ENCODE measurements at regions not wholly inside any gene's neighbourhood (a gene's known extent, or its start where the extent isn't known, plus 50 kb on each side); places are given as distances from the start of the nearest gene placed in this dataset.

GRCh38 chr2:80715433-80715832, 410.9 kb upstream of the LRRTM1 start:
- BruUV-seq (replicated peaks): no TSS peak
- Histone ChIP-seq H3K9me3 (replicated peaks; ENCODE audit: control insufficient read depth, insufficient read depth, low read depth, low read length) (no peaks in the 10 kb centered on the region), H3K4me1 (replicated peaks in 1 of 2; ENCODE audit: control insufficient read depth in 2 of 2, insufficient read depth in 2 of 2, low read length in 2 of 2) (no peaks in the 10 kb centered on the region), H2AFZ (ENCODE audit: low read depth, low read length) (no peak overlapping the region), H4K20me1 (replicated peaks; ENCODE audit: control insufficient read depth, insufficient read depth, low read length) (no peaks in the 10 kb centered on the region), H3K27me3 (ENCODE audit: control insufficient read depth in 2 of 2, insufficient read depth in 2 of 2, low read length in 2 of 2) (no peaks in the 10 kb centered on the region), H3K9me1 (ENCODE audit: control insufficient read depth, insufficient read depth, low read length) (no peaks in the 10 kb centered on the region), H3K9ac (ENCODE audit: insufficient read depth in 1 of 2, low read depth in 2 of 2, low read length in 2 of 2) (no peak overlapping the region), H3K4me2 (ENCODE audit: insufficient read depth, low read length) (no peak overlapping the region), H3K27ac (ENCODE audit: extremely low read depth, low read depth, low read length) (no peak overlapping the region), H3K36me3 (ENCODE audit: control insufficient read depth, insufficient read depth, low read length) (no peaks in the 10 kb centered on the region), H3K4me3 (no peak overlapping the region), H3K79me2 (ENCODE audit: control insufficient read depth, insufficient read depth, low read length) (no peaks in the 10 kb centered on the region)
- in situ Hi-C loops (cut with MboI) (no loop called here), intact Hi-C loops (cut with micrococcal nuclease) (no loop called here)
- FAIRE-seq (no peak), DNase-seq (ENCODE audit: extremely low read depth in 1 of 4, low spot score in 3 of 4) (no peak), ATAC-seq (no peak)
- POLR2A ChIA-PET: no interaction called here
- 0% methylated on average over 1 of the region's 1 CpG for WGBS (ENCODE audit: insufficient coverage, low coverage, missing lambda C conversion rate)
- TF ChIP-seq ZNF23 (CRISPR knock-in tag; IDR thresholded peaks at IDR 0.05) (no peak), U2AF1 (optimal IDR thresholded peaks at IDR 0.05; ENCODE audit: low read depth, low read length) (no peak), ZC3H4 (CRISPR knock-in tag; IDR thresholded peaks at IDR 0.05; ENCODE audit: borderline replicate concordance) (no peak), NFXL1 (CRISPR knock-in tag; IDR thresholded peaks at IDR 0.05) (no peak), GTF2A2 (tag; IDR thresholded peaks at IDR 0.05) (no peak), EP400 (IDR thresholded peaks at IDR 0.05) (no peak), ARHGAP35 (IDR thresholded peaks at IDR 0.05; ENCODE audit: partially characterized antibody) (no peak), NCOA4 (IDR thresholded peaks at IDR 0.05; ENCODE audit: partially characterized antibody) (no peak), TBP (optimal IDR thresholded peaks at IDR 0.05; ENCODE audit: low read depth, low read length) (no peak), NR2C1 (IDR thresholded peaks at IDR 0.05) (no peak), NR2C1 (tag; IDR thresholded peaks at IDR 0.05) (no peak), PHB (CRISPR knock-in tag; IDR thresholded peaks at IDR 0.05) (no peak)
- CTCF ChIA-PET (ENCODE audit: low intra/inter-chr PET ratio): no interaction called here
